NCI-H510A treated with DMSO at 0.1 percent for 48 hours (cell line): ENCODE measurements at regions not wholly inside any gene's neighbourhood (a gene's known extent, or its start where the extent isn't known, plus 50 kb on each side); places are given as distances from the start of the nearest gene placed in this dataset.
A peak's percentile ranks its signal among the peaks of the same experiment; 100 is the strongest.

Source experiments
- DNase-seq: peaks from one replicate; lab custom pipeline; 2025; lab: John Stamatoyannopoulos, UW

DNA sequence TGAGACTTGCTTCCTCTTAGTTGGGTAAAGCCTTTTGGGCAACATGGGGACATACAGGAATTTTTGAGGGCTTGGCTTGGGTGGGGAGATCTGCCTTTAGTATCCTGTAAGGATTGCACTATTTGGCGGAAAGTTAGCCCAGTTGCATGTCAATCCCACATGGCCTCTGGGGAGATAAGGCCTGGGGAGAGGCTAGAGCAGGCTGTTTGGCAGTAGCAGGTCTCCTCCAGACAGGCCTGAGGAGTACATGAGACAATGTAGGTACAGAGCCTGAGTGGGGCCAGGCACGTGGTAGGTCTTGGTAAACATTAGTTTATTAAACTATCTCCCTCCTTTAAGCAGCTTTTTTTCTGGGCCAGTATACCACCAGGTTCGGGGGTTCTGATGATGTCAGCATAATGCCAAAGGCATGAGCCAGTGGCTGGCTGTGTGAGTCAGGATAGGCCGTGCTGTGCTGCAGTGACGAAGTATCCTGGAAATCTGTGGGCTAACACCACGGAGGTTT lies 147.9 kb downstream of the VEGFA start:
- DNase-seq, result no peak

DNA sequence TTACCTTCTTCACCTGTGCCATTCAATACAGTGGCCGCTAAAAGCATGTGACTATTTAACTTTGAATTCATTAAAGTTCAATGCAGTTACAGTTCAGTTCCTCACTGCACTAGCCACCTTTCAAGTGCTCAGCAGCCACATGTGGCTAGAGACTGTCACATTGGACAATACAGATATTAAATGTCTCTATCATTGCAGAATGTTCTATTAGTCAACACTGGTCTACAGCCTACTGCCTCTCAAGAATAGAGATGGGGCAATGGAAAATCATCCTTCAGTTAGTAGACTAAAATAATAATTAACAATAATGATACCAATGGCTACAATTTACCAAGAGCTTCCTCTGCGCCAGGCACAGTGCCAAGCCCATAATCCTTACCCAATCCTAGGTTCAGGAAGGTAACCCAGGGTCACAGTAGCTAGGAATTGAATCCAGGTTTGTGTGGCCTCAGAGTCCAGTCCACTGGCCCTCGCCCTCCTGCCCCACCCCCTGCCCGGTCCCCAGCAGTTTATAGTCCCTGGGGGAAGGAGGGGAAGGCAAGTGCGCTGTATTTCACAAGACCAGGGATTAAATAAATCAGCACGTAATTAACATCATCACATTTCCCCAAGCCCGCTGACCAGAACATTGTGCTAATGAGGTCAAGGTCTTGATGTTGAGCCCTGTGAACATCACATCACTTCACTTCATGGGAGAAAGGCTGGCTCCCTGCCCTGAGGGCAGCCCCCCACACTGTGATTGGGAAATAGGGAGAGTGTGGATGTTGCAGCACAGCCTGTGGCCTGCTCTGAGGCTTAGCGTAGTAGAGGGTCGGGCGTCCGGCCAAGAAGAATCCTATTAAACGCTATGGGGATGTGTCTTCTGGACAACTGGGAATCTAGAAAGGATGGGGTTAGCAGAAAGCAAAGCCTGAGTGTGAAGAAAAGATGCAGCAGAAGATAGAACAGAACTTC lies 147.2 kb downstream of the VEGFA start:
- no peak for DNase-seq

DNA sequence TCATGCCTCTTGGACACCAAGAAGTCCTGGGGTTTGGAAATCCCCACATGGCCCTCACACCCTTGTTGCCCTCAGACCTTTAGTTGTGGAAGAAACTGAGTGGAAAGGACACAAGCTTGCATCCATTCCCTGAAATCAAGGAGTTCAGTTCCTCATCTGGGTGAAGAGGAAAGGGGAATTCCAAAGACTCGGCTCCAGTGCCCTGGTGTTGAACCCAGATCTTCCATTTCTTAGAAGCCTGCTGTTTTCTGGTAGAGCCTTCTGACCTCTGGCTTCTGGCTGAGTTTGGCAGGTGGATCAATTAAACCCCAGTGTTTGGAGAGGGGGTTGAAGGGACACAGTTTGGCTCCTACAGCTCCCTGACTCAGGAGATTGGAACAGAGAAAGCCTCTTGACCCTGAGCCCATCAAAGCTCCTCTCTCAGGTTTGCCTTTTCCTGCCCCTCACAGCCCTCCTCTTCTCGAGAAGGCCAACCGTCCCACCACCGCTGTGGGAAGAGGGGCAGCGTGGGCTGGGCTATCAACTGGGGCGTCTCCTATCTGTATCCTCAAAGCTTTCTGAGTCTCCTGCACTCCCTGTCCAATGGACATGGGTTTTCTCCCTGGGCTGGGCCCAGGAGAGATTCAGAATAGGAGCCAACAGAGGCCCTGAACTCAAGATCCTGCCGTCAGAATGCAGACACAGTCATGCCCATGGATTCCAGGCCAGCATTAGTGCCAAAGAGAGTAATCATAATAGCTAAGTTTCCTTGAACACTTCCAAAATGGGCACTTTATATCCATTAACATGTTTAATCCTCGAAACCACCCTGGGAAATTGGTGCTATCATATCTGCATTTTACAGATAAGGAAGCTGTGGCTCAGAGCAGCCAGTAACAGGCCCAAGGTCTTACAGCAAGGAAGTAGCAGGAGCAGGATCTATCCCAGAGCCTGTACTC lies 146.2 kb downstream of the VEGFA start:
- no peak for DNase-seq

DNA sequence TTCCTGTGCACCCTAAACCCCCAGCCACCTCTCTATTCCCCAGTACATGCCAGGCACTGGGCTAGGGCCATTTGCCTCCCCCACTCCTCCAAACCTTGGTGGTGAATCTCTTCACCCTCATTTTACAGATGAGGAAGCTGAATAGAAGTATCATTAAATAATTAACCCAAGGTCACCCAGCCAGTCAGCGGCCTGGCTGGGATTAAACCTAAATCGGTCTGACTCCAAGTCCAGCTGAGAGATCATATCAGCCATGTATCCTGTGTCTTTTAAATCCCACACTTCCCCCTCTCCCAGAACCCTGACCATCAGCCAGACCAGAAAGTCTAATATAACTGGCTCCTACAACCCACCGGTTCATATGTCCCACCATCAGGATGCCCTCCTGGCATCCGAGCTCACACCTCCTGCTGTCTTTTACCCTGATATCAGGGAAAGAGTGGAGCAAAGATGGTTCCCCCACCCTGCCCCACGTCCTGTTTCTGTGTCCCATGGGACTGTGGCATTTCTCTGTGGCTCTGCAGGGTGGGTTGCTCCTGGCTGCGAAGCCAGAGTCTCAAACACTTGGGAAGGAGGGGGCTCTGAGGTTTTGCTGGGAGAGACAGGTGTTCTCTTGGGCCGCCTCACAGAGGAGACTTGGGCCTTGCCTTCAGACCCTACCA lies 145.3 kb downstream of the VEGFA start:
- no peak for DNase-seq

DNA sequence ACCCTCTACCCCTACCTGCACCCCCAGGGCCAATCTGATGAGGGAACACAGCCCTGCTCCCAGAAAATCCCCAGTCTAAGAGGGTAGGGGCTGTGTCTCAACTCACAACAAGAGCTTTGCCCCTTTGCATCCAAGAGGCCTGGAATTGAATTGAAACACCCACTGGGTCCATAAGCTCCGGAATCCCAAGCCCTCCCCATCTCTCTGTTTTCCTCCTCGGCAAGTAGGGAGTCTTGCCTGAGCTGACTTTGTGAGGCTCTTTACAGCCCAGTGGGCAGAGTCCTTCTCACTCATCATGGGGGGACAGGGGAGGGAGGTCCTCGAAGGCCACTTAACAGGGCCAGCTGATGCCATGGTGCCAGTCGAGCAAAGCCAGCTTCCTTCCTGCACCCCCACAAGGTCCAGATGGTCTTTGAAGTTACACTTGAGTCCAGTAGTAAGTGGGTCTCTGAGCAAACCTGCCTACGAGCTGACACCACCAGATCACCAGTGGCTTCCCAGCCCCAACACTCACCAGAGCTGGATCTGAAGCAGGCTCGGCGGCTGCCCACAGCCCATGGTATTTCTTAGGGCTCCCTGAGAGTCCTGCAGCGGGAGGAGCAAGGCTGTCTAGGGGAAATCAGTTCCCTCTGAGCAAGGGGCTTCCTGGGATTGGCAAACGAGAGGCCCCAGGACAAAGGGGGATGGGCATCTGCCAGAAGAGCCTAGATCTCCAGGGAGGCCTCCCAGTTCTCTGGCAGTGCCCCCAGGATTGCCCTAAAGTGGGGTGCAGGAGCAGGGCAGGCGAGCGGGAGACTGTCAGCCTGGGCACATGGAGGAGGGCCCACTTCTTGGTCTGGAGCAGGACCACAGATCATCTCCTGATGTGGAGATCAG lies 144.5 kb downstream of the VEGFA start:
- no peak for DNase-seq

DNA sequence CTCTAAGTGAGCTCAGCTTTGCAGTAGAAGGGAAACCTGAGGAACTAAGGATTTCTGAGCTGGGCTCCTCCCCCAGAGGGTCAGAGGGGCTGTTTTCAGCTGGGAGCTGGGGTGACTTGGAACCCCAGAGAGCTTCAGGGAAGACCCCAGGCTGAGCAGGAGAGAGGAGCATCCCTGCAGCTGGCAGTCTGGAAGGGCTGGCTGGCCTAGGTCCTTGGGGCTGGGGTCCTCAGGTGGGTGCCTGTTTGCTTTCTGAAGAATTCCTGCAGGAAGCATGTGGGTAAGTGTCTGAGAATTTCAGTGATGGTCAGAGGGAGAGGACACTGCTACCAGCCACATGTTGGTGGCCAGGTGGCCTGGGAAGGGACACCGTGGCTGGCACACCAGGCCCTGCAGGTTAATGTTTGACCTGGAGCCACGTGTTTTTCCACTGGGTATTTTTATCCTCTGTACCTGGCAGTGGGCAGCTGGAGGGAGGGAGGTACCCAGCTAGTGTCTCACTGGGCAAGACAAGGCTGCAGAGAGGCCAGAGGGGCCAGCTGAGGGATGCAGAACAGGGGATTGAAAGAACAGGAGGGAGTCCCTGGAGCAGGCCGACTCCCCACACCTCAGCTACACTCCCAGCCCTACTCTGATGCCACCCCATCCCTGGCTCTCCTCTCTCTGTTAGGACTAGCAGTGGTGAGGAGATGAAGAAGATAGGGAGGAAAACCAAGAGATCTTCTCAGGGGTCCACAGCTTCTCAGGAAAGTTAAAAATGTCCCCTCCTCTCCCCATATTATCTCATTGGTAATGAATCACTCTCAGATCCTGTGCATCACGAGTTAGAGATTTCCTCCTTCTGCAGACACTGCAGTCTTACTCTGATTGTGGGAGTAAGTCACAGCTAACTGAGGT lies 143.6 kb downstream of the VEGFA start:
- DNase-seq, result no peak

DNA sequence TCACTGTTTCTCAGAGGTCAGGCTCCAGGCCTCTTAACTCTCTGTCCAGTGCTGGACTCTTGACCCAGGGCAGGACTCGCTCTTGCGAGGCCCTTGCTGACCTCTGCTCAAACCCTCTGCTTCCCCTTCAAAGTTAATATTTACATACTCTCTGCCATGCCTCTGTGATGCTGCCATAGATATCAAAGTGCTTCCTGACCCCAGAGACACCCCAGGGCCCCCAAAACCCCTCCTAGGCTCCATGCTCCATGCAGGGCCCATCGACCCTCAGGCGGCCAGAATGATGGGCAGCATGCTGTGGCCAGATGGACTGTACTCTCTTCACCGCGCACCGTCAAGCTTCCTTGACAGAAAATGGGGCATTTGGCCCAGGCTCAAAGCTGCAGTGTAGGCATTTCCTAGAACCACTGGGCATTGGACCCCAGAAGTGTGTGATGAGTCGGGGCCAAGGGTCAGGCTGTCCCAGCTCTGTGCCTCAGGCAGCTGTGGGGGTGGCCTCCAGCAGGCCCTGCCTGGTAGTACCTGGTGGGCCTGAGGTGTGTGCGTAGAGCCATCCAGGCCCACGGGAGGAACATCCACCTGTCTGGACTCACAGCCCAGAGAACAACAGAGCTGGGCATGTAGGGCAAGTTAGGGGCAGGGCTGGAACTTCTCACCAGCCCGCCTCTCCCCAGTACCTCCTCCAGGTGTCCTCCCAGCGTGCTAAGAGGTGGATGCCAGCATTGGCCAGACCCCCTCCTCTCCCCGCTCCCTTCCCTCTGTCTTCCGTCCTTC lies 142.8 kb downstream of the VEGFA start:
- DNase-seq, result no peak

DNA sequence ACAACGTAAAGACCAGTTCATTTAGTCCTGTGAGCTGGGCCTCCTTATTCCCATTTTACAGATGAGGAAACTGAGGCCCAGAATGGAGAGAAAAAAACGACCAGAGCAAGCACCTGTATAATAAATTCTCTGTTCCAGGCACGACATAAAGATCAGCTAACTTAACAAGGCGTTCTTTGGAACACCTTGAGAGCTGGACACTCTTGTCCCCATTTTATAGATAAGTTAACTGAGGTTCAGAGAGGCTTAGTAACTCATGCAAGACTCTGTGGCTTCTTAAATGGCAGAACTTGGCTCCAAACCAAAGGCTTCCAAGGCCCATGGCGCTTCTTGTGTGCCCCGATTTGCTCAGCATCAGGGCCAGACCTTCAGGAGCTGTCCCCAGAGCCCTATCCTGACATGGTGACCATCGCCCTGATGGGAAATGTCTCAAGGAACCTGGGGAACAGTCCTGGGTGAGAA lies 142.1 kb downstream of the VEGFA start:
- no peak for DNase-seq

DNA sequence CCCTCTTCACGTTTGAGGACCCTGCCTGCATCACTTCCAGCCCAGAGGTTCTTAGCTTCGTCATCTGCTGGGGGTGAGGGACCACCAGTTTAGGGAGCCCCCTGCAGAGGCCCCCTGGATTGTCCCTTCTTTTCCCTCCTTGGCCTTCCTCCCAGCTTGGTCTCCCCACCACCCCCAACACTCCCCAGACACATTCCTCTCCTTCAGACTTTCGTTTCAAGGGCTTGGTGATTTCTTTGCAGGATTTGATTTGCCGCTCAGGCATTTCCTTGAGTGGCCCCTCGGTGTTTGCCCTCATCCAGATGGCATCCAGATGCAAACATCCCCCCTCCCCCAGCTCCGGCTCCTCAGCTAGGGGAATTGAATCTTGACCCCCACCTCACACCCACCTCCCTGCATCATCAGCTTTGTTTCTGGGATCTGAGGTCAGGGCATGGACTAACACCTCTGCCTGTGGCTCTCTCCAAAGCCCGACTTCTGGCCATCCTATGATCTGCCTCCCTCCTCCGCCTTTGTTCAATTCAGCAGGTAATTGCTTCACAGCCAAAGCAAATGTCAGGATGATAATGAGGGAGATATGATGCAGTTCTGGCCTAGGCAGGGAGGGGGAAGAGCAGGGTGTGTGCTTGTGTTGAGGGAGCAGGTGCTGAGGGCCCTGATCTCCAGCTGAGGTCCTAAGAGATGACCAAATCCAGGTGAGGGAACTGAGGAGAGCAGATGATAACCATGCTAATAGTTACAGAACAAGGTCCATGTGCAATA lies 141.5 kb downstream of the VEGFA start:
- peak; percentile 69 for DNase-seq

DNA sequence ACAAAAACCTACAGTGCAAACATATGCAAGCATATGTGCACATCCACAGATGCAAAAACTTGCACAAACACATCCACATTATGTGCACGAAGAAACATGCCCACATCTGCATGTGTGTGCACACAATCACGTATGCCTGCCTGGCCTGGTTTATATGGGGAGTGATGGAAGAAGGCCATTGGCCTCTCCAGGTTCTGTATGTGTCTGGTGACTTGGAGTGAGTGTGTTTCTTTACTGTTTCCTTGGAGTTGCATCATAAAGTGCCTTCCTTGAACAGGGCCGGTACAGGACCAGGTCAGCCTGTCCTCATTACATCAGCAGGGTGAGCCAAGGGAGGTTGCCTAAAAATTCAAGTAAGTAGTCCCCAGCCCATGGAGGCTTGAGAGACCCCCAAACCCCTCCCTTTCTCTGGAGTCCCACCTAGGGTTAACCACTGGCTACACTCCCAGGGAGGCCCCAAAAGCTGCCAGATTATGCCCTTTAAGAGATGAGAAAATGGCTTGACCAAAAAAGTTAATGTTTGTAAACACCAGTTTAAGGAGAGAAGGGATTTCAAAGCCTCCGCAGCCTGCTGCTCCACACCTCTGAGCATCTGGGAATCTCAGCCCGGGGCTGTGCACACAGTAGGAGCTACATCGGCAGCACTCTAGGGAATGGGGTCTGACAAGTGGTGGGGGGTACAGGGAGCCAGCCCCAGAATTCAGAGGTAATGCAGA lies 140.8 kb downstream of the VEGFA start:
- no peak for DNase-seq

DNA sequence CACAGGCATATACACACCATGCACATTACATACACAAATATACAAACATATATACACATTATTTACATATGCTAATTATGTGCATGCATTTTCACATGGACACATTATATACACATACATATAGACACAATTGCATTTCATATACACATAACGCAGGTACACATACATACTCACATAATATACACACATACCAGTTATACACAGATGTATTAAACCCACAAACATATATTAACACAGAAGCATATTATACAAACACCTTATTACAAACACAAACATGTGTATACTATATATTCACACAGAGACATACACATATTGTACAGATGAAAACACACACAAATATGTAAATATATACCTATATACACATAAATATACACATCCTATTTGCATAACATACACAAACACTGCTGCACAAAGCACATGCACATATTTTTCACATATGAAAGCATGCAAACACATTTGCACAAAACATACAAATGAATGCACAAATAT lies 140.2 kb downstream of the VEGFA start:
- DNase-seq, result no peak

DNA sequence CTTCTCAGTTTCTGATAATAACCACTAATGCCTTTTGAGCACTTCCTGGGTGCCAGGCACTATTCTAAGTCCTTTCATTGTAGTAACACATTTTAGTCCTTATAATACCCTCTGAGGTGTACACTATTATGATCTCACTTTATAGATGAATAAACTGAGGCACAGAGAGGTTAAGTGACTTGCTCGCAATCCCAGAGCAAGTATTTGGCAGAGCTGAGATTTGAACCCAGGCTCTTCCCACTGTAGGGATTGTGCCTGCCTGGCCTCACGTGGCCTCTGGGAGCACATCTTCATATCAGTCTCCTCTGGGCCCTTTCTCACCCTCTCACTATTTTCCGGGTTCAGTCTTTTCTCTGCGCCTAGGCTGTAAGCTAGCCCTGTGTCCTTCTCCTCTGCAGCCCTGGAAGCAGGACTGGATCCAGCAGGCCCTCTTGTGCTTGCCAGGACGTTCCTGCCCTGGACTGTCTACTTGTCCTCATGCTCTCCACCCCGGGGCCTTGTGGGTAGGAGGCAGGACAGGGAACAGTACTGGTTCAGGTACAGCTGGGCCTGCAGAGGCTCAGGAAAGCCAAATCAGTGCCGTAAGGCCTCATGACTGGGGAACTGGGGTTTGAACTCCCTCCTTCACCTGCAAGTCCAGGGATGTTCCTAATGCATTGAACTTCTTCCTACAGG lies 139.6 kb downstream of the VEGFA start:
- DNase-seq, result no peak

DNA sequence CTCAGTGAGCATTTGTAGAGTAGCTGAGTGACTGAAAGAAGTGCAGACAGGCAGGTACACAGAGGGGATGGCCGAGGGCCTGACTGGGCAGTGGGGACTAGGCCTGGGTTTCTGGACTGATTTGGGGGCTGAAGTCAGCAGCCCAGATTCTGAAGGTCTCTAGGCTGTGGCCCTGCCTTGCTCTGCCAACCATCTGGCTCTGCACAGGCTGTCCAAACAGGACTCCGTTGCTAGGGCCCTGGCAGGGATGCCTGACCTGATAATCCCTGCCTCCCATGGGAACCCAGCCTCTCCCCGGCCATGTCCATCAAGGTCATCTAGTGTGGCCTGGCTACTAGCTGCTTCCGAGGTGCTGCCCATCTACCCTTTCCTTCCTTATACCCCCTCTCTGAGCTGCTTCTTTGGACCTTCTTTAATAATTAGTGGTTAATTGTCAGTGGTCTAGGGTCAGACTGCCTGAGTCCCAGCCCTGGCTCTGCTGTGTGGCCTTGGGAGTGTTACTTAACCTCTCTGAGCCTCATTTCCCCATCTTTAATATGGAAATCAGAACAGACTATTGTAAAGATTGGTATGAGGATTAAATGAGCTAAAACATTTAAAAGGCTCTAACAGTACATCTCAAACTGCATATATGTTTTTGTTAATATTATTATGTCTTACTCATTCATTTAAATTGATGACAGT lies 137.9 kb downstream of the VEGFA start:
- no peak for DNase-seq

DNA sequence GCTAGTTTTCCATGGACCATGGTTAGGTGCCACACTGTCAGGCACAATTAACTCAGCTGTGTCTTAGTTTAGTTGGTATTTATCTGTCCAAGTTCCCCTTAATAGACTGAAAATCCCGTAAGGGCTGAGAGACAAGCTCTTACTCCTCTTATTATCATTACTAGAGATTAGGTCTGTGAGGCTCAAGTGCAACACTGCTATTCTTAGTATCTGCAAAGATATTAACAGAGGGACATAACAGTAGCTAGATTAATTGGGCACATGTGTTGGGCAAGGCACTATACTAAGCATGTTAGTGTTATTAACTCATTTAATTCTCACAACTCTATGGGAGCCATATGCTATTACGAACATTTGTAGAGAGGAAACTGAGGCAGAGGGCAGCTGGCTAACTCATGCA lies 137.3 kb downstream of the VEGFA start:
- no peak for DNase-seq

DNA sequence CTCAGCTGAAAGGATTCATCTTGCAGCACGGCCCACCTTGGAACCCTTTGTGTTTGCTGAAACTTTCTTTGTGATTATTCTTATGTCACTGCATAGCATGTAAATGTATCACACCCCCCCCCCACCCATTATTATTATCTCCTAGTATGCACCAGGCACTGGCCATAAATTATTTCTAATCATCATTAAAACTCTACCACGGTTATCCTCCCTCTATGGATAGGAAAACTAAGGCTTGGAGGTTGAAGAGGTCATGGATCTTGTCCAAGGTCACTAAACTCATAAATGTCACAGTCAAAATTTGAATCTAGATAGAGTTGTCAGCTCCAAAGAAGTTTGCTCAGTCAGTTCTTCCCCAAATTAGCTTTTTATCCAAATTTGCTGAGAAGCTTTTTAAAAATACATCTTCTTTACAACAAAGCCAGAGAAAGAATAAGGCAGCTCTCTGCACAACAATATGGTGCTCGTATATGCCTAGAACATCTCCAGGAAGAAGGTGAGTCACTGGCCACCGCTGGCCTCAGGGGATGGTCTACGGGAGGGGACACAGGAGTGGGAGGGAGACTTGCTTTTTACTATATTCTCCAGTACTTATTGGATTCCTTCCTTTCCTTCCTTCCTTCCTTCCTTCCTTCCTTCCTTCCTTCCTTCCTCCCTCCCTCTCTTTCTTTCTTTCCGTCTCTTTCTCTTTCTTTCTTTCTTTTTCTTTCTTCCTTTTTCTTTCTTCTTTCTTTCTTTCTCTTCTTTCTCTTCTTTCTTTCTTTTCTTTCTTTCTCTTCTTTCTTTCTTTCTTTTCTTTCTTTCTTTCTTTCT lies 134.5 kb downstream of the VEGFA start:
- no peak for DNase-seq
